Neural cell (in vitro differentiated cells): ENCODE measurements at regions not wholly inside any gene's neighbourhood (a gene's known extent, or its start where the extent isn't known, plus 50 kb on each side); places are given as distances from the start of the nearest gene placed in this dataset.

Source experiments
- EP300 ChIP-seq: fragments of 450-650 bp; conservative IDR thresholded peaks from 2 replicates; pipeline ENCODE4 v1.6.1; 2014; ENCODE audit warnings: antibody characterized with exemption, mild to moderate bottlenecking, moderate library complexity; ENCODE audit not compliant: poor library complexity, severe bottlenecking
- EZH2 ChIP-seq: fragments of 200-600, 300-800 bp; shearing (Covaris generic), sonication (generic); IDR thresholded peaks from 2 replicates; pipeline ENCODE4 v1.6.1; 2014; ENCODE audit warnings: antibody characterized with exemption, low read length, borderline replicate concordance, mild to moderate bottlenecking; ENCODE audit not compliant: insufficient read depth, poor library complexity, severe bottlenecking
- MXI1 ChIP-seq: fragments of 450-650 bp; conservative IDR thresholded peaks from 2 replicates; pipeline ENCODE4 v1.6.1; 2014; ENCODE audit warnings: antibody characterized with exemption, mild to moderate bottlenecking; ENCODE audit not compliant: poor library complexity, severe bottlenecking
- RAD21 ChIP-seq: fragments of 450-650 bp; conservative IDR thresholded peaks from 2 replicates; pipeline ENCODE4 v1.6.1; 2014; ENCODE audit warnings: antibody characterized with exemption, mild to moderate bottlenecking, moderate library complexity
- SMC3 ChIP-seq: fragments of 450-650 bp; conservative IDR thresholded peaks from 2 replicates; pipeline ENCODE4 v1.6.1; 2014; ENCODE audit warnings: antibody characterized with exemption, mild to moderate bottlenecking, moderate library complexity; ENCODE audit not compliant: poor library complexity
- TAF1 ChIP-seq: IDR thresholded peaks from 2 replicates; pipeline ENCODE4 v1.6.1; 2012; ENCODE audit warnings: low read depth
- TF ChIP-seq, protein P1 (sequence below): fragments of 450-650 bp; IDR thresholded peaks from 2 replicates; pipeline ENCODE4 v1.5.1; 2014; ENCODE audit warnings: antibody characterized with exemption, mild to moderate bottlenecking, moderate library complexity; ENCODE audit not compliant: poor library complexity, severe bottlenecking
- TF ChIP-seq, protein P2 (sequence below): IDR thresholded peaks from 2 replicates; pipeline ENCODE4 v1.6.1; 2012; ENCODE audit warnings: borderline replicate concordance

DNA sequence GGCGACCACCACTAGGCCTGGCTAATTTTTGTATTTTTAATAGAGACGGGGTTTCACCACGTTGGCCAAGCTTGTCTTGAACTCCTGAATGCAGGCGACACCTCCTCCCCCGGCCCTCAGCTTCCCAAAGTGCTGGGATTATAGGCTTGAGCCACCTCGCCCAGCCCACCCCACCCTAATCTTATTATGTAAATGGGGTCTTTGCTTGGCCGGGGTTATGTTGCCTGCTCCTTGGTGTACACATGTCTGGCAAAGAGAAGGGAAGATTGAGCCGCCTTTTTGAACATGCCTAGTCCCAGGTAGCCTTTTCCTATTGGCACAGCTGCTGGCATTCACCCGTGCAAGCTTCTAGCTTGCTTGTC lies 106.8 kb downstream of the KCTD15 start:
- TF ChIP-seq EZH2 (no peak), TAF1 (no peak), MXI1 (no peak), EP300 (no peak), RAD21 (no peak), SMC3 (no peak)
- TF ChIP-seq, protein P1, sequence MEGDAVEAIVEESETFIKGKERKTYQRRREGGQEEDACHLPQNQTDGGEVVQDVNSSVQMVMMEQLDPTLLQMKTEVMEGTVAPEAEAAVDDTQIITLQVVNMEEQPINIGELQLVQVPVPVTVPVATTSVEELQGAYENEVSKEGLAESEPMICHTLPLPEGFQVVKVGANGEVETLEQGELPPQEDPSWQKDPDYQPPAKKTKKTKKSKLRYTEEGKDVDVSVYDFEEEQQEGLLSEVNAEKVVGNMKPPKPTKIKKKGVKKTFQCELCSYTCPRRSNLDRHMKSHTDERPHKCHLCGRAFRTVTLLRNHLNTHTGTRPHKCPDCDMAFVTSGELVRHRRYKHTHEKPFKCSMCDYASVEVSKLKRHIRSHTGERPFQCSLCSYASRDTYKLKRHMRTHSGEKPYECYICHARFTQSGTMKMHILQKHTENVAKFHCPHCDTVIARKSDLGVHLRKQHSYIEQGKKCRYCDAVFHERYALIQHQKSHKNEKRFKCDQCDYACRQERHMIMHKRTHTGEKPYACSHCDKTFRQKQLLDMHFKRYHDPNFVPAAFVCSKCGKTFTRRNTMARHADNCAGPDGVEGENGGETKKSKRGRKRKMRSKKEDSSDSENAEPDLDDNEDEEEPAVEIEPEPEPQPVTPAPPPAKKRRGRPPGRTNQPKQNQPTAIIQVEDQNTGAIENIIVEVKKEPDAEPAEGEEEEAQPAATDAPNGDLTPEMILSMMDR, result no peak
- TF ChIP-seq, protein P2, sequence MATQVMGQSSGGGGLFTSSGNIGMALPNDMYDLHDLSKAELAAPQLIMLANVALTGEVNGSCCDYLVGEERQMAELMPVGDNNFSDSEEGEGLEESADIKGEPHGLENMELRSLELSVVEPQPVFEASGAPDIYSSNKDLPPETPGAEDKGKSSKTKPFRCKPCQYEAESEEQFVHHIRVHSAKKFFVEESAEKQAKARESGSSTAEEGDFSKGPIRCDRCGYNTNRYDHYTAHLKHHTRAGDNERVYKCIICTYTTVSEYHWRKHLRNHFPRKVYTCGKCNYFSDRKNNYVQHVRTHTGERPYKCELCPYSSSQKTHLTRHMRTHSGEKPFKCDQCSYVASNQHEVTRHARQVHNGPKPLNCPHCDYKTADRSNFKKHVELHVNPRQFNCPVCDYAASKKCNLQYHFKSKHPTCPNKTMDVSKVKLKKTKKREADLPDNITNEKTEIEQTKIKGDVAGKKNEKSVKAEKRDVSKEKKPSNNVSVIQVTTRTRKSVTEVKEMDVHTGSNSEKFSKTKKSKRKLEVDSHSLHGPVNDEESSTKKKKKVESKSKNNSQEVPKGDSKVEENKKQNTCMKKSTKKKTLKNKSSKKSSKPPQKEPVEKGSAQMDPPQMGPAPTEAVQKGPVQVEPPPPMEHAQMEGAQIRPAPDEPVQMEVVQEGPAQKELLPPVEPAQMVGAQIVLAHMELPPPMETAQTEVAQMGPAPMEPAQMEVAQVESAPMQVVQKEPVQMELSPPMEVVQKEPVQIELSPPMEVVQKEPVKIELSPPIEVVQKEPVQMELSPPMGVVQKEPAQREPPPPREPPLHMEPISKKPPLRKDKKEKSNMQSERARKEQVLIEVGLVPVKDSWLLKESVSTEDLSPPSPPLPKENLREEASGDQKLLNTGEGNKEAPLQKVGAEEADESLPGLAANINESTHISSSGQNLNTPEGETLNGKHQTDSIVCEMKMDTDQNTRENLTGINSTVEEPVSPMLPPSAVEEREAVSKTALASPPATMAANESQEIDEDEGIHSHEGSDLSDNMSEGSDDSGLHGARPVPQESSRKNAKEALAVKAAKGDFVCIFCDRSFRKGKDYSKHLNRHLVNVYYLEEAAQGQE, result no peak
